ENCODE measurements at regions not wholly inside any gene's neighbourhood (a gene's known extent, or its start where the extent isn't known, plus 50 kb on each side); places are given as distances from the start of the nearest gene placed in this dataset.

DNA sequence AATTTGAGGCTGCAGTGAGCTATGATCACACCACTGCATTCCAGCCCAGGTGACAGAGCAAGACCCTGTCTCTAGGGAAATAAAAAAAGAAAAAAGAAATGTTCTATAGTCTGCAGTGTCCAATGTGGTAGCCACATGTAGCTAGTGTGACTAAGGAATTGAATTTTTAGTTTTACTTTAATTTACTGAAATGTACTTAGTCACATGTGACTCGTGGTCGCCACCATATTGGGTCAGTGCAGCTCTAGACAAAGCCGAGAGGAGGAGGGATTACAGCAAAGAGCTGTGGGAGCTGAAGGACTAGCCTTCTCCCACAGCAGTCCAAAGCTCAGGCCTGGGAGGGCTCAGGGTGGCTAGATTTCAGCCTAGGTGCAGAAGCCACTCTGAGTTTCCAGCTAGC lies 65.9 kb upstream of the NTRK3 start:
- Histone ChIP-seq H3K27ac (ENCODE audit: low read depth, low read length) (no peak overlapping the region), H4K20me1 (ENCODE audit: insufficient read depth) (no peaks in the 10 kb centered on the region), H2AFZ (ENCODE audit: low read depth, low read length, poor library complexity, severe bottlenecking) (no peak overlapping the region), H3K79me2 (ENCODE audit: insufficient read depth, low read length) (no peaks in the 10 kb centered on the region), H3K27me3 (ENCODE audit: insufficient read depth, low read length) (peaks cover 36% of the 10 kb centered on the region), H3K4me2 (ENCODE audit: low read length) (no peak overlapping the region), H3K9ac (ENCODE audit: low read length) (no peak overlapping the region), H3K9me2 (ENCODE audit: insufficient read depth) (no peaks in the 10 kb centered on the region), H3K4me1 (ENCODE audit: control insufficient read depth in 1 of 2, insufficient read depth in 2 of 2, low read length in 2 of 2) (no peaks in the 10 kb centered on the region), H3K9me3 (ENCODE audit: control insufficient read depth in 1 of 2, insufficient read depth in 1 of 2, low read depth in 1 of 2, low read length in 2 of 2) (no peaks in the 10 kb centered on the region), H3K4me3 (replicated peaks in 1 of 2; ENCODE audit: low read depth in 1 of 2, low read length in 2 of 2) (no peak overlapping the region), H3K36me3 (ENCODE audit: control insufficient read depth in 1 of 2, insufficient read depth in 2 of 2, low read length in 2 of 2) (no peaks in the 10 kb centered on the region)
- DNase-seq (ENCODE audit: low read depth, low spot score) (no peak), ATAC-seq (no peak)
- ChIA-PET CTCF (no interaction called here), RAD21 (ENCODE audit: low non-redundant PET in 1 of 2, low total read pairs in 2 of 2, uncharacterized antibody in 2 of 2, unreplicated experiment in 2 of 2) (no interaction called here), POLR2A (no interaction called here)
- intact Hi-C loops (cut with micrococcal nuclease), result no loop called here
- BruUV-seq (replicated peaks), result no TSS peak
- TF ChIP-seq, protein P1, sequence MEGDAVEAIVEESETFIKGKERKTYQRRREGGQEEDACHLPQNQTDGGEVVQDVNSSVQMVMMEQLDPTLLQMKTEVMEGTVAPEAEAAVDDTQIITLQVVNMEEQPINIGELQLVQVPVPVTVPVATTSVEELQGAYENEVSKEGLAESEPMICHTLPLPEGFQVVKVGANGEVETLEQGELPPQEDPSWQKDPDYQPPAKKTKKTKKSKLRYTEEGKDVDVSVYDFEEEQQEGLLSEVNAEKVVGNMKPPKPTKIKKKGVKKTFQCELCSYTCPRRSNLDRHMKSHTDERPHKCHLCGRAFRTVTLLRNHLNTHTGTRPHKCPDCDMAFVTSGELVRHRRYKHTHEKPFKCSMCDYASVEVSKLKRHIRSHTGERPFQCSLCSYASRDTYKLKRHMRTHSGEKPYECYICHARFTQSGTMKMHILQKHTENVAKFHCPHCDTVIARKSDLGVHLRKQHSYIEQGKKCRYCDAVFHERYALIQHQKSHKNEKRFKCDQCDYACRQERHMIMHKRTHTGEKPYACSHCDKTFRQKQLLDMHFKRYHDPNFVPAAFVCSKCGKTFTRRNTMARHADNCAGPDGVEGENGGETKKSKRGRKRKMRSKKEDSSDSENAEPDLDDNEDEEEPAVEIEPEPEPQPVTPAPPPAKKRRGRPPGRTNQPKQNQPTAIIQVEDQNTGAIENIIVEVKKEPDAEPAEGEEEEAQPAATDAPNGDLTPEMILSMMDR (IDR thresholded peaks at IDR 0.05 in 2 of 3, conservative IDR thresholded peaks at IDR 0.05 in 1 of 3; ENCODE audit: borderline replicate concordance in 1 of 3, insufficient read depth in 1 of 3, low read depth in 2 of 3, low read length in 2 of 3), result no peak
- TF ChIP-seq EGR1 (IDR thresholded peaks at IDR 0.05; ENCODE audit: low read depth) (no peak), SRF (IDR thresholded peaks at IDR 0.05; ENCODE audit: low read depth) (no peak), JUND (IDR thresholded peaks at IDR 0.05) (no peak), ATF3 (IDR thresholded peaks at IDR 0.05) (no peak), SIN3A (IDR thresholded peaks at IDR 0.05; ENCODE audit: low read depth) (no peak), YY1 (IDR thresholded peaks at IDR 0.05; ENCODE audit: extremely low read depth, insufficient replicate concordance, low read depth, low read length) (no peak), POLR2AphosphoS5 (IDR thresholded peaks at IDR 0.05; ENCODE audit: low read depth, low read length) (no peak)

DNA sequence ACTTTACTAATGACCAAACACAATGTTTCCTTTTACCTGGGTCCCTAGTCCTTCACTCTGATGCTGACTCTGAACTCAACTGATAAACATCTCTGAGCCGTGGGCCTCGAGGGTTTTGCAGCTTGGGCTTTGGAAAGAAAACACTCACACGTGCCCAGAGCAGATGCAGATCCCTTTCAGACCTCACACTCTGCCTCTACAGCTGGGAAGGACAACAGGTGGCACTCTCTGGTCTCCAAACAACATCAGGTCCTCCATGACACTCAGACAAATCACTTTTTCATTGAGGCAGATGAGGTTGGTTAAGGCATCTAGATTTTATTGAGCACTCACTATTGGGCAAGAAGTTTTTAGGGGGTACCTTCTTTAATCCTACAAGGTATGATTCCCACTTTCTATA lies 64.7 kb upstream of the NTRK3 start:
- H3K9me3 ChIP-seq (ENCODE audit: control insufficient read depth in 1 of 2, insufficient read depth in 1 of 2, low read depth in 1 of 2, low read length in 2 of 2), result no peaks in the 10 kb centered on the region
- no peaks in the 10 kb centered on the region for H4K20me1 ChIP-seq (ENCODE audit: insufficient read depth)
- no peaks in the 10 kb centered on the region for H3K36me3 ChIP-seq (ENCODE audit: control insufficient read depth in 1 of 2, insufficient read depth in 2 of 2, low read length in 2 of 2)
- no peak overlapping the region for H3K4me3 ChIP-seq (replicated peaks in 1 of 2; ENCODE audit: low read depth in 1 of 2, low read length in 2 of 2)
- ChIA-PET POLR2A (no interaction called here), CTCF (interaction anchor here (1.7 kb wide), 1 partner anchor 10 kb away, joined by 10 read pairs; no protein-coding TSS in a partner anchor), RAD21 (ENCODE audit: low non-redundant PET in 1 of 2, low total read pairs in 2 of 2, uncharacterized antibody in 2 of 2, unreplicated experiment in 2 of 2) (no interaction called here)
- no peak for DNase-seq (ENCODE audit: low read depth, low spot score)
- H3K27me3 ChIP-seq (ENCODE audit: insufficient read depth, low read length), result peaks cover 34% of the 10 kb centered on the region
- H3K79me2 ChIP-seq (ENCODE audit: insufficient read depth, low read length), result no peaks in the 10 kb centered on the region
- no peak overlapping the region for H2AFZ ChIP-seq (ENCODE audit: low read depth, low read length, poor library complexity, severe bottlenecking)
- H3K4me1 ChIP-seq (ENCODE audit: control insufficient read depth in 1 of 2, insufficient read depth in 2 of 2, low read length in 2 of 2), result no peaks in the 10 kb centered on the region
- H3K9me2 ChIP-seq (ENCODE audit: insufficient read depth), result no peaks in the 10 kb centered on the region
- H3K27ac ChIP-seq (ENCODE audit: low read depth, low read length), result no peak overlapping the region
- ATAC-seq, result no peak
- intact Hi-C loops (cut with micrococcal nuclease), result no loop called here
- BruUV-seq (replicated peaks), result no TSS peak
- H3K4me2 ChIP-seq (ENCODE audit: low read length), result no peak overlapping the region
- H3K9ac ChIP-seq (ENCODE audit: low read length), result no peak overlapping the region
- no peak for TF ChIP-seq FOSL1 (IDR thresholded peaks at IDR 0.05; ENCODE audit: low read depth)
- no peak for TF ChIP-seq TCF7L2 (IDR thresholded peaks at IDR 0.05; ENCODE audit: borderline replicate concordance, extremely low read depth, insufficient read depth, insufficient read length)
- TF ChIP-seq ZFX (IDR thresholded peaks at IDR 0.05), result no peak
- TF ChIP-seq SIN3A (IDR thresholded peaks at IDR 0.05; ENCODE audit: low read depth), result no peak
- TF ChIP-seq ELF1 (IDR thresholded peaks at IDR 0.05; ENCODE audit: borderline replicate concordance, low read depth), result no peak
- TF ChIP-seq, protein P2, sequence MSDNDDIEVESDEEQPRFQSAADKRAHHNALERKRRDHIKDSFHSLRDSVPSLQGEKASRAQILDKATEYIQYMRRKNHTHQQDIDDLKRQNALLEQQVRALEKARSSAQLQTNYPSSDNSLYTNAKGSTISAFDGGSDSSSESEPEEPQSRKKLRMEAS (IDR thresholded peaks at IDR 0.05), result no peak
- no peak for TF ChIP-seq ZNF274 (IDR thresholded peaks at IDR 0.05; ENCODE audit: low read depth, low read length)
- no peak for TF ChIP-seq ATF3 (IDR thresholded peaks at IDR 0.05)
- TF ChIP-seq POLR2A (IDR thresholded peaks at IDR 0.05; ENCODE audit: borderline replicate concordance, extremely low read depth, insufficient read depth, insufficient read length), result no peak
- no peak for TF ChIP-seq SP1 (IDR thresholded peaks at IDR 0.05; ENCODE audit: low read depth)
- TF ChIP-seq RAD21 (IDR thresholded peaks at IDR 0.05; ENCODE audit: low read depth), result no peak
- TF ChIP-seq EZH2 (IDR thresholded peaks at IDR 0.05), result no peak
- TF ChIP-seq SRF (IDR thresholded peaks at IDR 0.05; ENCODE audit: low read depth), result no peak
- TF ChIP-seq YY1 (IDR thresholded peaks at IDR 0.05; ENCODE audit: extremely low read depth, insufficient replicate concordance, low read depth, low read length), result no peak
- TF ChIP-seq EGR1 (IDR thresholded peaks at IDR 0.05; ENCODE audit: low read depth), result no peak
- no peak for TF ChIP-seq CEBPB (IDR thresholded peaks at IDR 0.05; ENCODE audit: low read depth)
